Activated naive CD4-positive, alpha-beta T cell treated with anti-CD3 and anti-CD28 coated beads for 36 hours (primary cell): ENCODE measurements at regions not wholly inside any gene's neighbourhood (a gene's known extent, or its start where the extent isn't known, plus 50 kb on each side); places are given as distances from the start of the nearest gene placed in this dataset.

Source experiments
- CTCF ChIA-PET: fragments of 350-600 bp; sonication (Branson Sonifier 250); formaldehyde crosslinking; loops from one replicate; lab custom pipeline; 2021; ENCODE audit warnings: antibody characterized with exemption; lab: Charles Lee
- DNase-seq: peaks from one replicate; pipeline ENCODE4 v3.0.0-alpha.2; 2020
- H3K27ac Mint-ChIP-seq: one replicate; pipeline ENCODE4 v1.8.0; 2021; ENCODE audit warnings: mild to moderate bottlenecking, mixed read lengths
- H3K27me3 Mint-ChIP-seq: one replicate; pipeline ENCODE4 v1.8.0; 2021; ENCODE audit warnings: low read depth, mixed read lengths
- H3K36me3 Mint-ChIP-seq: one replicate; pipeline ENCODE4 v1.8.0; 2021; ENCODE audit warnings: low read depth, mixed read lengths
- H3K4me1 Mint-ChIP-seq: one replicate; pipeline ENCODE4 v1.8.0; 2021; ENCODE audit warnings: low read depth, mixed read lengths
- H3K4me3 Mint-ChIP-seq: one replicate; pipeline ENCODE4 v1.8.0; 2021; ENCODE audit warnings: mild to moderate bottlenecking, moderate library complexity, mixed read lengths
- H3K9me3 Mint-ChIP-seq: one replicate; pipeline ENCODE4 v1.8.0; 2021; ENCODE audit warnings: mixed read lengths
- intact Hi-C: fragments of 100-400 bp; cut with micrococcal nuclease; formaldehyde crosslinking; loops from one replicate; pipeline ENCODE4 v1.15.1; 2023

GRCh38 chr2:78011251-78011650, 489.1 kb upstream of the LRRTM4 start:
- Mint-ChIP-seq H3K9me3 (peaks cover 5% of the 10 kb centered on the region), H3K27me3 (no peaks in the 10 kb centered on the region), H3K4me1 (no peaks in the 10 kb centered on the region), H3K27ac (no peak overlapping the region), H3K4me3 (no peak overlapping the region), H3K36me3 (no peaks in the 10 kb centered on the region)
- DNase-seq: no peak
- CTCF ChIA-PET: no interaction called here
- intact Hi-C loops: no loop called here

- Mint-ChIP-seq H3K4me1 (no peaks in the 10 kb centered on the region), H3K4me3 (no peak overlapping the region), H3K36me3 (no peaks in the 10 kb centered on the region), H3K27me3 (no peaks in the 10 kb centered on the region), H3K27ac (no peak overlapping the region), H3K9me3 (peaks cover 8% of the 10 kb centered on the region)
- CTCF ChIA-PET: no interaction called here
- intact Hi-C loops: no loop called here
- no peak for DNase-seq
These were observed 498.3 kb upstream of the LRRTM4 start for GRCh38 chr2:78020491-78020890.

GRCh38 chr2:78023356-78023755, 501.2 kb upstream of the LRRTM4 start:
- no peaks in the 10 kb centered on the region for H3K27me3 Mint-ChIP-seq
- H3K36me3 Mint-ChIP-seq: no peaks in the 10 kb centered on the region
- peaks cover 8% of the 10 kb centered on the region for H3K9me3 Mint-ChIP-seq
- no peak overlapping the region for H3K4me3 Mint-ChIP-seq
- no peak for DNase-seq
- H3K4me1 Mint-ChIP-seq: no peaks in the 10 kb centered on the region
- intact Hi-C loops: no loop called here
- CTCF ChIA-PET: no interaction called here
- no peak overlapping the region for H3K27ac Mint-ChIP-seq

GRCh38 chr2:78024996-78025395, 502.8 kb upstream of the LRRTM4 start:
- Mint-ChIP-seq H3K27ac (no peak overlapping the region), H3K4me3 (no peak overlapping the region), H3K4me1 (no peaks in the 10 kb centered on the region), H3K27me3 (no peaks in the 10 kb centered on the region), H3K36me3 (no peaks in the 10 kb centered on the region), H3K9me3 (peaks cover 15% of the 10 kb centered on the region)
- intact Hi-C loops: no loop called here
- CTCF ChIA-PET: no interaction called here
- DNase-seq: no peak

- H3K4me3 Mint-ChIP-seq: no peak overlapping the region
- CTCF ChIA-PET: no interaction called here
- no peaks in the 10 kb centered on the region for H3K4me1 Mint-ChIP-seq
- no peaks in the 10 kb centered on the region for H3K36me3 Mint-ChIP-seq
- H3K27ac Mint-ChIP-seq: no peak overlapping the region
- H3K27me3 Mint-ChIP-seq: no peaks in the 10 kb centered on the region
- DNase-seq: no peak
- intact Hi-C loops: no loop called here
- peaks cover 17% of the 10 kb centered on the region for H3K9me3 Mint-ChIP-seq
These were observed 507.3 kb upstream of the LRRTM4 start for GRCh38 chr2:78029392-78029995.

- peaks cover 13% of the 10 kb centered on the region for H3K9me3 Mint-ChIP-seq
- H3K4me3 Mint-ChIP-seq: no peak overlapping the region
These were observed 512.5 kb upstream of the LRRTM4 start for GRCh38 chr2:78034706-78035105.

GRCh38 chr2:78035804-78036203, 513.6 kb upstream of the LRRTM4 start:
- DNase-seq: no peak
- intact Hi-C loops: no loop called here
- CTCF ChIA-PET: no interaction called here
- Mint-ChIP-seq H3K27me3 (no peaks in the 10 kb centered on the region), H3K9me3 (peaks cover 12% of the 10 kb centered on the region), H3K4me3 (no peak overlapping the region), H3K4me1 (no peaks in the 10 kb centered on the region), H3K36me3 (no peaks in the 10 kb centered on the region), H3K27ac (no peak overlapping the region)

More at GRCh38 chr2:78034706-78035105, 512.5 kb upstream of the LRRTM4 start:
- Mint-ChIP-seq H3K27me3 (no peaks in the 10 kb centered on the region), H3K36me3 (no peaks in the 10 kb centered on the region), H3K4me1 (no peaks in the 10 kb centered on the region), H3K27ac (no peak overlapping the region)
- intact Hi-C loops: no loop called here
- CTCF ChIA-PET: no interaction called here
- no peak for DNase-seq

- no peak for DNase-seq
- Mint-ChIP-seq H3K27ac (no peak overlapping the region), H3K4me3 (no peak overlapping the region), H3K4me1 (no peaks in the 10 kb centered on the region), H3K36me3 (no peaks in the 10 kb centered on the region), H3K9me3 (peaks cover 51% of the 10 kb centered on the region), H3K27me3 (no peaks in the 10 kb centered on the region)
- intact Hi-C loops: no loop called here
- CTCF ChIA-PET: no interaction called here
These were observed 529.3 kb upstream of the LRRTM4 start for GRCh38 chr2:78051480-78051879.

GRCh38 chr2:78056976-78057375, 534.8 kb upstream of the LRRTM4 start:
- CTCF ChIA-PET: no interaction called here
- Mint-ChIP-seq H3K27me3 (no peaks in the 10 kb centered on the region), H3K36me3 (no peaks in the 10 kb centered on the region), H3K4me3 (no peak overlapping the region), H3K27ac (no peak overlapping the region), H3K4me1 (no peaks in the 10 kb centered on the region), H3K9me3 (peaks cover 18% of the 10 kb centered on the region)
- DNase-seq: no peak
- intact Hi-C loops: no loop called here

GRCh38 chr2:78061301-78061700, 539.1 kb upstream of the LRRTM4 start:
- H3K27me3 Mint-ChIP-seq: no peaks in the 10 kb centered on the region
- H3K36me3 Mint-ChIP-seq: no peaks in the 10 kb centered on the region
- intact Hi-C loops: no loop called here
- no peak overlapping the region for H3K4me3 Mint-ChIP-seq
- H3K4me1 Mint-ChIP-seq: no peaks in the 10 kb centered on the region
- no peak overlapping the region for H3K27ac Mint-ChIP-seq
- peaks cover 5% of the 10 kb centered on the region for H3K9me3 Mint-ChIP-seq
- CTCF ChIA-PET: no interaction called here
- DNase-seq: no peak

- H3K4me3 Mint-ChIP-seq: no peak overlapping the region
- no peak for DNase-seq
- H3K27ac Mint-ChIP-seq: no peak overlapping the region
- no peaks in the 10 kb centered on the region for H3K4me1 Mint-ChIP-seq
- CTCF ChIA-PET: no interaction called here
- no peaks in the 10 kb centered on the region for H3K27me3 Mint-ChIP-seq
- H3K9me3 Mint-ChIP-seq: peaks cover 5% of the 10 kb centered on the region
- H3K36me3 Mint-ChIP-seq: no peaks in the 10 kb centered on the region
- intact Hi-C loops: no loop called here
These were observed 539.6 kb upstream of the LRRTM4 start for GRCh38 chr2:78061732-78062131.

- no peak for DNase-seq
- intact Hi-C loops: no loop called here
- no peaks in the 10 kb centered on the region for H3K4me1 Mint-ChIP-seq
- H3K4me3 Mint-ChIP-seq: no peak overlapping the region
- H3K27me3 Mint-ChIP-seq: no peaks in the 10 kb centered on the region
- no peaks in the 10 kb centered on the region for H3K36me3 Mint-ChIP-seq
- peaks cover 4% of the 10 kb centered on the region for H3K9me3 Mint-ChIP-seq
- H3K27ac Mint-ChIP-seq: no peak overlapping the region
- CTCF ChIA-PET: no interaction called here
These were observed 541.3 kb upstream of the LRRTM4 start for GRCh38 chr2:78063246-78064020.

GRCh38 chr2:78065366-78065765, 543.2 kb upstream of the LRRTM4 start:
- no peaks in the 10 kb centered on the region for H3K36me3 Mint-ChIP-seq

More at GRCh38 chr2:78065366-78065765, 543.2 kb upstream of the LRRTM4 start:
- Mint-ChIP-seq H3K4me1 (no peaks in the 10 kb centered on the region), H3K27me3 (no peaks in the 10 kb centered on the region), H3K4me3 (no peak overlapping the region), H3K27ac (no peak overlapping the region), H3K9me3 (peaks cover 4% of the 10 kb centered on the region)
- intact Hi-C loops: no loop called here
- CTCF ChIA-PET: no interaction called here
- DNase-seq: no peak
